ENCODE measurements at regions not wholly inside any gene's neighbourhood (a gene's known extent, or its start where the extent isn't known, plus 50 kb on each side); places are given as distances from the start of the nearest gene placed in this dataset.
A peak's percentile ranks its signal among the peaks of the same experiment; 100 is the strongest.

- DNase-seq, result no peak
These were observed 716.6 kb downstream of the OTOL1 start for GRCh38 chr3:162213196-162213595.

- no peak for DNase-seq
These were observed 717.3 kb downstream of the OTOL1 start for GRCh38 chr3:162213956-162214355.

DNA sequence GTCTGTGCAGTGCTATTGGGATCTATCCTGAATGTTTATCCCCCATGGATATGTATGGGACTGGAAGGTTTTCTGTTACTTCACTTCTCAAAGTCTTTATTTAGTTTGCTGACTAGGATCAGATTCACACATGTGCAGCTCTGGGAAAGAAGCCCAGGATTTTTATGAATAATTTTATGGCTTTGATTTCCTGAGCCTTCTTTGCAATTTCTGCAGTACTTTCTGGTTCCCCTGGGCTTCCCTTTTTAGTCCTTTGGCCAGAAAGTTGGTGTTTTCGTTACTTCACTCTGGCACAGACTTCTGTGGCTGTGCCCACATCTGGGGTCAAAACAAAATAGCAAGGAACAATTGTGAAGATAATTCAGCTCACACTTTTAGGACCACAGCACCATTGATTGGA, 721.0 kb downstream of the OTOL1 start:
- DNase-seq, result no peak

DNA sequence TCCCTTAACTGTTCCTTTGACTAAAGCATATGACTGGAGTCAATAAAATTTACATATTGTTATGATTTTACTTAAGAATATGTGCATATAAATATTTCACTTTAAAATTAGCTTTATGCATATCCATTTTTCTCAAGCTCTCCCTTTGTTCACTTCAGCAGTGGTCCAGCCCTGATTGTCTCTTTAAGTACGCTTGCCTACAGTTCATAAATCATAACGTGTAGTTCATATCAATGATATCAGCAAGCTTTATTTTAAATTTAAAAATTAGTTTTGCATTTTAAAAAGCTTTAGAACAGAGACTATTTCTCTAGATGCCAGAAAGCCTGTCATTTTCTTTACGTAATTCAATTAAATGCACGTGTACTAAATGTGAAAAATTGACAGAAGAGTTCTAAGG, 721.9 kb downstream of the OTOL1 start:
- no peak for DNase-seq

DNA sequence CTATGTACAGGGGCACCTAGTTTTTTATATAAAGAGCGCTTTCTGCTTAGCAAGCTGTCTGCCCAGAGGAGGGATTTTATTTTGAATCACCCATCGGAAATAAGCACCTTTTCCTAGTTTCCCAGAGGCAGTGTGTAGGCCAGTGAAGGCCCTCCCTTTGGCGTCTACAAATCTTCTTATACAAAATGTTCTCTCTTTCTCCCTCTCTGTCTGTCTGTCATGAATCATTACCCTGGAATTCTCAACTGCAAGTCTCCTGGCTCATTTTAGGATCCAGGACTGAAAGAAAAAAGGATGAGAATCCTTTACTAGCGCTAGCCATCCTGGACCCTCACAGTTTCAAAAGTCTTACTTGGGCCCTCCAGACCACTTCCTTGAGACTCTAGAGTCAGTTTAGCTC, 728.1 kb downstream of the OTOL1 start:
- DNase-seq, result no peak

DNA sequence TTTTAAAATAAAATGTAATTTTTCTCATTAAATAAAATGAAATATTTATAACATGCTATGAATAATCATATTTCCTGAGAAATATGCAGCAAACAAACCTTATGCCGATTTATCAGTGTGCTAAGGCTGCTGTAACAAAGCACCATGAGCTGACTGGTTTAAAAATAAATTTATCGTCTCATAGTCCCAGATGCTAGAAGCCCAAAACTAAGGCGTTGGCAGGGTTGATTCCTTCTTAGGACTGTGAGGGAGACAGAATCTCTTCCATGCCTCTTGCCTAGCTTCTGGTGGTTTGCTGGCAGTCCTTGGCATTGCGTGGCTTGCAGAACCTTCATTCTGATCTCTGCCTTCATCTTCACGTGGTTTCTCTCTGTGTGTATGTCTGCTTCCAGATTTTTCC, 740.3 kb downstream of the OTOL1 start:
- no peak for DNase-seq

DNA sequence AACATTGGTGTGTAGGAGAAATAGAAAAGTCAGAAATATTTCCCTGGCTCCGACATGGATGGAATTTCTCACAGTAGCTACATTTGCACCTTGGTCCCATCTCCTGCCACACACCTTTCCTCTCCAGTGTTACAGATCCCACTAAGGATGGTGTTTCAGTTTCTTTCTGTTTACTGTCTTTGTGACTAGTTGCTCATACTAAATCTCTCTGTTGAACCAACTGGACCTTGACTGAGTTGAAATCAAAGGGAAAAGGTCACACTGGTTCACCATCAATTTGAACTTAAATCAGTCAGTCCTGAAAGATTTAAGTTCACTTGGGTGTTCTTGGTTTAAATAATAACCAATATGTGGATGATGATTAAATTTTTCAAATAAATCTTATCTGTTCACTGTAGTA, 754.2 kb downstream of the OTOL1 start:
- DNase-seq, result no peak

GRCh38 chr3:162262129-162262528, 765.5 kb downstream of the OTOL1 start:
- DNase-seq, result no peak

DNA sequence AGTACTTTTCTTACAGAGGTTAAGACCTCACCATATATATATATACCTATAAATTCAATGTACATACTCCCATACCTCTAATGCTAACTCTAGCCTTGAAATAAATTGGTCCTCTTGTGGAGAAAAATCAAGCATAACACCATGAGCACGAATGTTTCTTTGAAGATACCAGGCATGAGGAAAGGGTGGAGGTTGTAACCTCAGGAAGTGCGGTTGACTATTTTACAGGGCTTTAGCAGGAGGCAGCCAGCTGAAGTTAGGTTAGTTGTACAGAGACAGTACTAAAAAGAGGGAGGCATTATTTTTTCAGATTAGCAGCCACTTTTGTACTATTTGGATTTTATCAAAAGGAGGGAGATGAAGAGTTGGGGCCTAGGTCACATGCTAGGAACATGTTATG, 767.0 kb downstream of the OTOL1 start:
- DNase-seq, result no peak

- DNase-seq, result no peak
These were observed 773.2 kb downstream of the OTOL1 start for GRCh38 chr3:162269636-162270458.

- no peak for DNase-seq
These were observed 777.5 kb downstream of the OTOL1 start for GRCh38 chr3:162274070-162274469.

DNA sequence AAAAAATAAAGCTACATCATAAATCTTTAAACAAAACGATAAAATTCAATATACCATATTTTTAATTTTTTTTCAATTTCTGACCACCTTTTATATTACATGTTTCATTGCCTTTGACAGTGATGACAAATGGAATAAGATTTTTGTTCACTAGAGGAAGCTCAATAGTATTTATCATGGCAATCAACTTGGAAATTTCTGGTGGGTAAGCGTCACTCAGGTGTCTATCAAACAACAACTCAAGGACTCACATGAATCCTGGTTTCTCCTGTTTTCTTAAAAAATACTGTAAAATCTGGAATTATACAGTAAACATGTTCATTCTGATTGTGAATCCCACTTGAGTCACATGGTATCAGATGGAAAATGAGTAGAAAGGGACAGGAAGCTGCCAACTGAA, 782.2 kb downstream of the OTOL1 start:
- no peak for DNase-seq

DNA sequence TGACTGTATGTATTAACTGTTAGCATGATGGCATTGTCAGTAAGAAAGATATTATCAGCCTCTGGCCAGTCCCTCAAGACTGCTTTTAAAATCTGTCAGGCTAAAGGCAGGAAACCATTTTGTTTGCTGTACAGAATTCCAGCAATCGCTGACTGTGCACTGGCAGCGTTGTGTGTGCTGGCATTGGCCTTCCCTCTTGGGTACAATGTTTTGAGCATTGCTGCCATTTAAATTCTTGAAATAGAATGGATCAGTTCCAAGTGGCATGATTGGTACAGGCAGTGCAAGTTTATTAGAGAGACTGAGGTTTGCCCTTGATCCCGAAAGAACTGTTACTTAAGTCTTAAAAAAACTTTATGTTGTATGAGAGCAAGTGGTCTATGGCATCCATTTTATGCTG, 788.7 kb downstream of the OTOL1 start:
- no peak for DNase-seq

GRCh38 chr3:162287600-162287999, 791.0 kb downstream of the OTOL1 start:
- no peak for DNase-seq

DNA sequence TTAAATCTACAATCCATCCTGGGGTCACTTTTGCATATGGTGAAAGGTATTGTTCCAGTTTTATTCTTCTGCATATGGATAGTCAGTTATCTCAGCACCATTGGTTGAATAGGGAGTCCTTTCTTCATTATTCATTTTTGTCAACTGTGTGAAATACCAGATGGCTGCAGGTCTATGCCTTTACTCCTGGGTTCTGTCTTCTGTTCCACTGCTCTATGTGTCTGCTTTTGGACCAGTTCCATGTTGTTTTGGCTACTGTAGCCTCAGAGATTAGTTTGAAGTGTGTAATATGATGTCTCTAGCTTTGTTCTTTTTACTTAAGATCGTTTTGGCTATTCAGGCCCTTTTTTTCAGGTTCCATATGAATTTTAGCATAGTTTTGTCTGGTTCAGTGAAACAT, 795.8 kb downstream of the OTOL1 start:
- DNase-seq, result no peak

- DNase-seq, result no peak
These were observed 798.8 kb downstream of the OTOL1 start for GRCh38 chr3:162295323-162295983.

DNA sequence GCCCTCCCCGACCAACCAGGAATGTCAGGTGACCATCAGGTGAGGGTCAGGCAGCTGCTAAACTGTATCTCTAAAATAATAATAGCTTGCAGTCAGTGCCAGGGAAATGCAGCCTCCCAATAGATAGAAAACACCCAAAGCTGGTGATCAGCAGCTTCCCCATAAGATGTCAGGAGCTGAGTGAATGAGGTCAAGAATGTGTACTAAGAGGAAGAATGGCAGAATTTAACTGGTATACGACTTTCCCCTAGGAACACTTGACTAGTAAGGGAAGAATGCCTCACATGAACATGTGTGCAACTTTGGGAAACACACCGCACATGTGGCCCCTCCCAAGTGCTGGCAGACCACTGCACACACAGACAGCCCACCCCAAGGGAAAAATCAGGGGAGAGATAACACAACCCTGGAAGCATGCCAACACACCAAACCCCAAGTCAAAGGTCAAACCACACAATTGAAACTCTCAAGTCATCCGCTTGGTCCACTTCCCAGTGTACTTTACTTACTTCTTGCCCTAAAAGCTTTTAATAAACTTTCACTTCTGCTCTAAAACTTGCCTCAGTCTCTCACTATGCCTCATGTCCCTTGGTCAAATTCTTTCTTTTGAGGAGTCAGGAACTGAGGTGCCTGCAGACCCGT, 806.5 kb downstream of the OTOL1 start:
- no peak for DNase-seq

DNA sequence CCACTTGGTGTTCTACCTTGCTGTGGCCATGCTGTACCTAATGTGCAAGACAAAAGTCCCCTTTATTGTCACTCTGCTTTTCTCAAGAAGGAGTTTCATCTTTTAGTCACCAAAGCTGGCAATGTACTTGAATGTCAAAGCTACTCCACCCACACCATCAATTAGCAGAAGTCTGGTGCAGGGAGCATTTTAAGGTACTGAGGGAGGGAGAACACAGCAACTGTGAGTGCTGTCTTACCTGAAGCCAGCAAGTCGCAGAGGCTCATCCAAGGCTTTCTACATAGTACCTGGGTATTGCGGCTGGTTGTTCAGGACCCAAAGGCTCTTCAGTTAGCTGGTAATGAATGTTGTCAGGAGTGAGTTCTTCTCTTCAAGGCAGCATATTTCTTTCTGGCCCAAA, 820.4 kb downstream of the OTOL1 start:
- no peak for DNase-seq

DNA sequence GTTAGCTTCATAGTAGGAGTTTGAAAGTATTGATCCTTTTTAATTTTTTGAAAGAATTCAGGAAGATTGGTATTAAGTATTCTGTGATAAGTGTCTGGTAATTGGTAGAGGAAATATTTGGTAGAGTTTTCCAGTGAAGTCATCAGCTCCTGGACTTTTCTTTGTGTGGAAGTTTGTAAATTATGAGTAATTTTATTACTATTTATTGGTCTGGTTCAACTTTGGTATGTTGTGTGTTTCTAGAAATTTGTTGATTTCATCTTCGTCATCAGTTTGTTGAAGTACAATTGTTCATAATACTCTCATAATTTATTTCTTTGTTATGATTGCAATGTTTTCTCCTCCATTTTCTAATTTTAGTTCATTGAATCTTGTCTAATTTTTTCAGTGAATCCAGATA, 832.0 kb downstream of the OTOL1 start:
- DNase-seq, result no peak

- DNase-seq, result no peak
These were observed 832.9 kb downstream of the OTOL1 start for GRCh38 chr3:162329514-162329913.

GRCh38 chr3:162332344-162332743, 835.7 kb downstream of the OTOL1 start:
- DNase-seq, result peak; percentile 47

- DNase-seq, result no peak
These were observed 837.9 kb downstream of the OTOL1 start for GRCh38 chr3:162334537-162334936.

GRCh38 chr3:162337630-162338029, 841.0 kb downstream of the OTOL1 start:
- no peak for DNase-seq

DNA sequence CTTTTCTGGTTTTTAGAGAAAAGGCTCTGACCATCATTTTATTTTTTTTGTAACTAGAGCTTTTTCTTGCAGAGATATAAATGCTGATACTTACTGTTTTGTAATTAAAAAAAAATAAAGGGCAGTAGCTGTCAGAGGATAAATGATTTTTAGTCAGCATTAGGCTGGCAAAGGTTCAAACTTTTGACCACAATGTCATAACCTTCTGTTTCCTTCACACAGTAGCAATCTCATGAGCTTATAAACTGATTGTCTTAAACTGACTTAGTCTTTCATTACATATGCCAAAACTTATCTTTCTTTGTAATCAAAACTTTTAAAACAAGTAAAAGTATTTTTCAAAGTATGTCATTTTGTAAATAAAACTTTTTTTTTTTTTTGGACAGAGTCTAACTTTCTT, 841.9 kb downstream of the OTOL1 start:
- DNase-seq, result no peak
